ENCODE measurements at regions not wholly inside any gene's neighbourhood (a gene's known extent, or its start where the extent isn't known, plus 50 kb on each side); places are given as distances from the start of the nearest gene placed in this dataset.

DNA sequence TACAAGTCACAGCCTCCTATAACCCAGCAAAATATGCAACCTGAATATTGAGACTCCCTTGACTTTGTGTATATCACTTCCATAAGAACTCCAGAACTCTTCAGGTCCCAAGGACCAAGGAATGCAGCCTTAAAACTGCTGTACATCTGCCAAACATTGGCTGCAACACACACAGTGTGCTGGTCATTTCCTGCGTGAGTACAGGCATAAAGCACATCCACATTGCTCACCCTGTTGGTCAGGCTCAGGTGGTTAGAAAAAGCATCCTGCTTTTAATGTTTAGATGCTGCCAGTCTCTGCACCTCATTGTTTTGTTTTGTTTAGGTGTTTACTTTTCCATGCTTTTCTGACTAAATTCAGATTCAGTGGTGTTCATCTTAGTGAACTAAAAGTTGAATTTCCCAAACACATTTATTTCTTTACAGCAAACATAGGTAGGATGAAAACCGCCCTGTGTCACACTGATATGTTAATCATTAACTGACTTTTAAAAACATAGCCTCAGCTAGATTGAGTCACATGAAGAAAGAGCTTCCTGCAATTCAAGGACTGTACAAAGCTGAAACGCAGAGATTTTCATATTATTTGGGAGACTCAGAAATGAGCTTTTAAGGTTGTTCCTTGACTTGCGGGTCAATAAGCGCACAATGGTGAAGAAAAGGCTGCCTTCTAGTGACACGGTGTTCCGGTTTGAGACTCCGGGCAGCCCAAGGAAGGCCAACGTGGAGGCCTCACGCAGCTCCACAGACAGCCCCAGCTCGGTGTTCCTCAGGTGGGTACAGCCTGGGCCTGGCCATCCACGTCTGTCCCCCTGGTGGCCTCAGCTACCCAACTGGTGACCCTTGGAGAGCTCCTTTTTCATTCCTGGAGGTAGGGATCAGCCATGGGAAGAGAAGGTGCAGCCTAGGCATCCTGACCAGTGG is 52.2 kb upstream of the GRAMD2B start (continued):
- TF ChIP-seq PBX3 (CRISPR knock-in tag; IDR thresholded peaks at IDR 0.05; ENCODE audit: borderline replicate concordance) (no peak), EEA1 (CRISPR knock-in tag; IDR thresholded peaks at IDR 0.05; ENCODE audit: borderline replicate concordance) (no peak), TEF (CRISPR knock-in tag; IDR thresholded peaks at IDR 0.05) (no peak), ZFP36 (IDR thresholded peaks at IDR 0.05; ENCODE audit: borderline replicate concordance, low read depth, low read length, partially characterized antibody) (no peak), RFXAP (CRISPR knock-in tag; IDR thresholded peaks at IDR 0.05; ENCODE audit: borderline replicate concordance) (no peak), HOXA5 (CRISPR knock-in tag; IDR thresholded peaks at IDR 0.05) (0 out of 2 replicates have a peak, but pooled peaks have one; percentile 67), FIP1L1 (IDR thresholded peaks at IDR 0.05; ENCODE audit: borderline replicate concordance, insufficient read depth, low read depth, low read length) (no peak), TBX3 (IDR thresholded peaks at IDR 0.05; ENCODE audit: borderline replicate concordance) (no peak), TSC22D2 (CRISPR knock-in tag; IDR thresholded peaks at IDR 0.05; ENCODE audit: borderline replicate concordance) (no peak), ZNF670 (CRISPR knock-in tag; IDR thresholded peaks at IDR 0.05; ENCODE audit: borderline replicate concordance) (no peak)
- TF ChIP-seq, protein P1, sequence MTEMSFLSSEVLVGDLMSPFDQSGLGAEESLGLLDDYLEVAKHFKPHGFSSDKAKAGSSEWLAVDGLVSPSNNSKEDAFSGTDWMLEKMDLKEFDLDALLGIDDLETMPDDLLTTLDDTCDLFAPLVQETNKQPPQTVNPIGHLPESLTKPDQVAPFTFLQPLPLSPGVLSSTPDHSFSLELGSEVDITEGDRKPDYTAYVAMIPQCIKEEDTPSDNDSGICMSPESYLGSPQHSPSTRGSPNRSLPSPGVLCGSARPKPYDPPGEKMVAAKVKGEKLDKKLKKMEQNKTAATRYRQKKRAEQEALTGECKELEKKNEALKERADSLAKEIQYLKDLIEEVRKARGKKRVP (CRISPR knock-in tag; IDR thresholded peaks at IDR 0.05) = no peak
- TF ChIP-seq, protein P2, sequence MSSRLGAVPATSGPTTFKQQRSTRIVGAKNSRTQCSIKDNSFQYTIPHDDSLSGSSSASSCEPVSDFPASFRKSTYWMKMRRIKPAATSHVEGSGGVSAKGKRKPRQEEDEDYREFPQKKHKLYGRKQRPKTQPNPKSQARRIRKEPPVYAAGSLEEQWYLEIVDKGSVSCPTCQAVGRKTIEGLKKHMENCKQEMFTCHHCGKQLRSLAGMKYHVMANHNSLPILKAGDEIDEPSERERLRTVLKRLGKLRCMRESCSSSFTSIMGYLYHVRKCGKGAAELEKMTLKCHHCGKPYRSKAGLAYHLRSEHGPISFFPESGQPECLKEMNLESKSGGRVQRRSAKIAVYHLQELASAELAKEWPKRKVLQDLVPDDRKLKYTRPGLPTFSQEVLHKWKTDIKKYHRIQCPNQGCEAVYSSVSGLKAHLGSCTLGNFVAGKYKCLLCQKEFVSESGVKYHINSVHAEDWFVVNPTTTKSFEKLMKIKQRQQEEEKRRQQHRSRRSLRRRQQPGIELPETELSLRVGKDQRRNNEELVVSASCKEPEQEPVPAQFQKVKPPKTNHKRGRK (CRISPR knock-in tag; IDR thresholded peaks at IDR 0.05) = no peak
- TF ChIP-seq, protein P3, sequence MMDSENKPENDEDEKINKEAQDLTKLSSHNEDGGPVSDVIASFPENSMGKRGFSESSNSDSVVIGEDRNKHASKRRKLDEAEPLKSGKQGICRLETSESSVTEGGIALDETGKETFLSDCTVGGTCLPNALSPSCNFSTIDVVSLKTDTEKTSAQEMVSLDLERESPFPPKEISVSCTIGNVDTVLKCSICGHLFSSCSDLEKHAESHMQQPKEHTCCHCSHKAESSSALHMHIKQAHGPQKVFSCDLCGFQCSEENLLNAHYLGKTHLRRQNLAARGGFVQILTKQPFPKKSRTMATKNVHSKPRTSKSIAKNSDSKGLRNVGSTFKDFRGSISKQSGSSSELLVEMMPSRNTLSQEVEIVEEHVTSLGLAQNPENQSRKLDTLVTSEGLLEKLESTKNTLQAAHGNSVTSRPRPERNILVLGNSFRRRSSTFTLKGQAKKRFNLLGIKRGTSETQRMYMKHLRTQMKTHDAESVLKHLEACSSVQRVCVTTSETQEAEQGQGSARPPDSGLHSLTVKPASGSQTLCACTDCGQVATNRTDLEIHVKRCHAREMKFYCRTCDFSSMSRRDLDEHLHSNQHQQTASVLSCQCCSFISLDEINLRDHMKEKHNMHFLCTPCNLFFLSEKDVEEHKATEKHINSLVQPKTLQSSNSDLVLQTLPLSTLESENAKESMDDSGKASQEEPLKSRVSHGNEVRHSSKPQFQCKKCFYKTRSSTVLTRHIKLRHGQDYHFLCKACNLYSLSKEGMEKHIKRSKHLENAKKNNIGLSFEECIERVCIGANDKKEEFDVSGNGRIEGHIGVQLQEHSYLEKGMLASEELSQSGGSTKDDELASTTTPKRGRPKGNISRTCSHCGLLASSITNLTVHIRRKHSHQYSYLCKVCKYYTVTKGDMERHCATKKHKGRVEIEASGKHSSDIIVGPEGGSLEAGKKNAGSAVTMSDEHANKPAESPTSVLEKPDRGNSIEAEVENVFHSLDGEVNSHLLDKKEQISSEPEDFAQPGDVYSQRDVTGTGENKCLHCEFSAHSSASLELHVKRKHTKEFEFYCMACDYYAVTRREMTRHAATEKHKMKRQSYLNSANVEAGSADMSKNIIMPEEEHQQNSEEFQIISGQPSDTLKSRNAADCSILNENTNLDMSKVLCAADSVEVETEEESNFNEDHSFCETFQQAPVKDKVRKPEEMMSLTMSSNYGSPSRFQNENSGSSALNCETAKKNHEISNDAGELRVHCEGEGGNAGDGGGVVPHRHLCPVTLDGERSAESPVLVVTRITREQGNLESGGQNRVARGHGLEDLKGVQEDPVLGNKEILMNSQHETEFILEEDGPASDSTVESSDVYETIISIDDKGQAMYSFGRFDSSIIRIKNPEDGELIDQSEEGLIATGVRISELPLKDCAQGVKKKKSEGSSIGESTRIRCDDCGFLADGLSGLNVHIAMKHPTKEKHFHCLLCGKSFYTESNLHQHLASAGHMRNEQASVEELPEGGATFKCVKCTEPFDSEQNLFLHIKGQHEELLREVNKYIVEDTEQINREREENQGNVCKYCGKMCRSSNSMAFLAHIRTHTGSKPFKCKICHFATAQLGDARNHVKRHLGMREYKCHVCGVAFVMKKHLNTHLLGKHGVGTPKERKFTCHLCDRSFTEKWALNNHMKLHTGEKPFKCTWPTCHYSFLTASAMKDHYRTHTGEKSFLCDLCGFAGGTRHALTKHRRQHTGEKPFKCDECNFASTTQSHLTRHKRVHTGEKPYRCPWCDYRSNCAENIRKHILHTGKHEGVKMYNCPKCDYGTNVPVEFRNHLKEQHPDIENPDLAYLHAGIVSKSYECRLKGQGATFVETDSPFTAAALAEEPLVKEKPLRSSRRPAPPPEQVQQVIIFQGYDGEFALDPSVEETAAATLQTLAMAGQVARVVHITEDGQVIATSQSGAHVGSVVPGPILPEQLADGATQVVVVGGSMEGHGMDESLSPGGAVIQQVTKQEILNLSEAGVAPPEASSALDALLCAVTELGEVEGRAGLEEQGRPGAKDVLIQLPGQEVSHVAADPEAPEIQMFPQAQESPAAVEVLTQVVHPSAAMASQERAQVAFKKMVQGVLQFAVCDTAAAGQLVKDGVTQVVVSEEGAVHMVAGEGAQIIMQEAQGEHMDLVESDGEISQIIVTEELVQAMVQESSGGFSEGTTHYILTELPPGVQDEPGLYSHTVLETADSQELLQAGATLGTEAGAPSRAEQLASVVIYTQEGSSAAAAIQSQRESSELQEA (CRISPR knock-in tag; IDR thresholded peaks at IDR 0.05; ENCODE audit: not compliant biosample characterization) = no peak

Data from HepG2 (cell line).